BLaER1 treated with 17β-estradiol and CSF1 and Interleukin-3, amounts not matched to agents 10 nM and 100 nM (cell line): ENCODE measurements at regions not wholly inside any gene's neighbourhood (a gene's known extent, or its start where the extent isn't known, plus 50 kb on each side); places are given as distances from the start of the nearest gene placed in this dataset.
A peak's percentile ranks its signal among the peaks of the same experiment; 100 is the strongest.

Experiments
- H3K27ac ChIP-seq, 11 experiments: shearing (Covaris generic); formaldehyde crosslinking; 2 replicates each; pipeline ENCODE4 v1.8.1; 2022
- H3K27me3 ChIP-seq, 11 experiments: shearing (Covaris generic); formaldehyde crosslinking; 2 replicates each; pipeline ENCODE4 v1.8.1; 2022
- H3K36me3 ChIP-seq, 11 experiments: shearing (Covaris generic); formaldehyde crosslinking; 2 replicates each; pipeline ENCODE4 v1.8.1; 2022
- H3K4me1 ChIP-seq, 10 experiments: shearing (Covaris generic); formaldehyde crosslinking; 2 replicates each; pipeline ENCODE4 v1.8.1; 2022
- H3K4me2 ChIP-seq, 11 experiments: shearing (Covaris generic); formaldehyde crosslinking; 2 replicates each; pipeline ENCODE4 v1.8.1; 2022
- H3K4me3 ChIP-seq, 10 experiments: shearing (Covaris generic); formaldehyde crosslinking; 2 replicates each; pipeline ENCODE4 v1.8.1; 2022
- H3K9ac ChIP-seq, 11 experiments: shearing (Covaris generic); formaldehyde crosslinking; 2 replicates each; pipeline ENCODE4 v1.8.1; 2022
- H3K9me3 ChIP-seq, 11 experiments: shearing (Covaris generic); formaldehyde crosslinking; replicated peaks in 1 of 11; 2 replicates each; pipeline ENCODE4 v1.8.1; 2022
- H4K20me1 ChIP-seq, 11 experiments: shearing (Covaris generic); formaldehyde crosslinking; 2 replicates each; pipeline ENCODE4 v1.8.1; 2022
- Cebpa-rat ChIP-seq, 11 experiments: shearing (Covaris generic); IDR thresholded peaks; 2 replicates each; pipeline ENCODE4 v1.8.1; 2022

DNA sequence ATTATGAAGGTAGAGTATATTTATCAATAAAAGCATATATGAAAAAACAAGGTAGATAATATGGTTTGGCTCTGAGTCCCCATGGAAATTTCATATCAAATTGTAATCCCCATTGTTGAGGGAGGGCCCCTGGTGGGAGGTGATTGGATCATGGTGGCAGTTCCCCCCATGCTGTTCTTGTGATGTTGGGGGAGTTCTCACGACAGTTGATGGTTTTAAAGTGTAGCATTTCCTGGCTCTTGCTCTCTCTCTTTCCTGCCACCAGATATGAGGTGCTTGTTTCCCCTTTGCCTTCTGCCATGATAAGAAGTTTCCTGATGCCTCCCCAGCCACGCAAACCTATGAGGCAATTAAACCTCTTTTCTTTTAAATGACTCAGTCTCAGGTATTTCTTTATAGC is 260.4 kb downstream of the PPARGC1A start:
- no peak for TF ChIP-seq Cebpa-rat (IDR thresholded peaks at IDR 0.05)
- no peak overlapping the region for H3K4me3 ChIP-seq
- H4K20me1 ChIP-seq, result no peaks in the 10 kb centered on the region
- no peak overlapping the region for H3K4me2 ChIP-seq
- no peak overlapping the region for H3K9ac ChIP-seq
- peaks cover 0 to 10% (median 6%) of the 10 kb centered on the region in 11 experiments; a peak in 9 of 22 replicates for H3K9me3 ChIP-seq
- no peaks in the 10 kb centered on the region for H3K27me3 ChIP-seq
- no peaks in the 10 kb centered on the region for H3K36me3 ChIP-seq
- H3K27ac ChIP-seq, result no peak overlapping the region
- no peaks in the 10 kb centered on the region for H3K4me1 ChIP-seq

DNA sequence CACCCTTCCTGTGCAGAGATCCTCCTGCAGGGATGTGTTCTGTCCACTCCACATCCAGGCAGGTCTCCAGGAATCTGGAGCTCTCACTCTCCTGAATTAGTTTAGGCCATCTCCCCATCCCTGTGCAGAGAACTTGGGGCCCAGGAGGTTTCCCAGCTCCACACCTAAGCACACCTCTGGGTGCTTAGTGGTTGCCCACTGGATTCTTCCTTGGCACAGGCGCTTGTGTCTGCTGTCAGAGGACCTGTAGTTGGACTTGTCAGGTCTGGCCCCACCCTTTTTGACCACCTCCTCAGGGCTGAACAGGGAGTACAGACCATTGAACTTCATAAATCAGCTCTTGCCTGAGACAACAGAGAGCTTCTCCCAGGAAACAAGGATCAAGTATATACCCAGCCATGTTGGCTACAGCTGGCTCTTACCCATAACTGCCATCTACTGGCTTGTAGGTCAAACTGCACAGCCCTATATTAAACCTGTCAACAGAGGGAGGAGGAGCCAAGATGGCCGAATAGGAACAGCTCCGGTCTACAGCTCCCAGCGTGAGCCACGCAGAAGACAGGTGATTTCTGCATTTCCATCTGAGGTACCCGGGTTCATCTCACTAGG is 275.5 kb downstream of the PPARGC1A start:
- no peak for TF ChIP-seq Cebpa-rat (IDR thresholded peaks at IDR 0.05)
- no peaks in the 10 kb centered on the region for H3K27me3 ChIP-seq
- H3K4me1 ChIP-seq, result no peaks in the 10 kb centered on the region
- H3K4me2 ChIP-seq, result no peak overlapping the region
- no peak overlapping the region for H3K4me3 ChIP-seq
- H3K27ac ChIP-seq, result no peak overlapping the region
- H3K9ac ChIP-seq, result no peak overlapping the region
- H4K20me1 ChIP-seq, result no peaks in the 10 kb centered on the region
- peaks cover 0 to 6% (median 0%) of the 10 kb centered on the region in 11 experiments; a peak in 2 of 22 replicates for H3K9me3 ChIP-seq
- no peaks in the 10 kb centered on the region for H3K36me3 ChIP-seq

DNA sequence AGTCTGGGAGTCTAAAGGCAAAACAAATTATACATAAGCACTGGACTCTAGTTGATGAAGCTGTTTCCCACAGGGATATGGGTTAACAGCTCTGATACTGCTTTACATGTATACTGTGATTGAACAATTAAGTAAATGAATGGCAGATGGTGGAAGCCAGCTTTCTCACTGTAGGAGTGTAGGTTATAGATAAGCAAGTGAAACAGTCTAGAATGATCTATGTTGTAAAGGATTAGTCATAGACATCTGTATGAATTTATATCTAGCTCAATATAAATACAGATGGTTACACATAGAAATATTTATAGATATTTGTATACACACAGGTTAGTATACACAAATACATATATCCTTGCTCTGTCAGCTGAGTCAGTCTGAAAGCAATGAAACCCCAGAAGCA is 276.1 kb downstream of the PPARGC1A start:
- no peak for TF ChIP-seq Cebpa-rat (IDR thresholded peaks at IDR 0.05)
- Histone ChIP-seq H3K9me3 (peaks cover 0 to 8% (median 0%) of the 10 kb centered on the region in 11 experiments; a peak in 3 of 22 replicates), H3K4me2 (no peak overlapping the region), H3K27ac (no peak overlapping the region), H3K4me1 (no peaks in the 10 kb centered on the region), H3K4me3 (no peak overlapping the region), H4K20me1 (no peaks in the 10 kb centered on the region), H3K27me3 (no peaks in the 10 kb centered on the region), H3K36me3 (no peaks in the 10 kb centered on the region), H3K9ac (no peak overlapping the region)

DNA sequence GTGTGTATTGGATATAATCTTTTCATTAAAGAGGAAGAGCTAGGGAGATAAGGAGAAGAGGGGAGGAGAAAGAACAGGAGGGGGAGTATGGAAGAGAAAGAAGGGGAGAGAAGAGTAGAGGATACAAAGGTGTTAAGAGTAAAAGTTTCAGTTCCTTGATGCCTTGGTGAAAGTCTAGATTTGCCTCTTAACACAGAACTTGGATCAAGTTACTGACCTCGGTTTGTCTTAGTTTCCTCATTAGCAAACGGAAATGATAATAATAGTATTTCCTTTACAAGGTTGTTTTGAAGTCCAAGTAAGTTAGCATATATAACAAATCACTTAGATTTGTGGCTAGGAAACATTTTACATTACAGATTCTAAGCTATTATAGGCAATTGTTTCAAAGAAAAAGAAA is 287.1 kb downstream of the PPARGC1A start:
- Histone ChIP-seq H3K9ac (no peak overlapping the region), H3K4me2 (peak overlapping the region; percentile 16 to 68 (median 41); a peak in 18 of 22 replicates), H4K20me1 (no peaks in the 10 kb centered on the region), H3K4me3 (no peak overlapping the region), H3K9me3 (peaks cover 0 to 11% (median 0%) of the 10 kb centered on the region in 11 experiments; a peak in 4 of 22 replicates), H3K27ac (no peak overlapping the region), H3K36me3 (no peaks in the 10 kb centered on the region), H3K27me3 (no peaks in the 10 kb centered on the region), H3K4me1 (peaks cover 7 to 13% (median 10%) of the 10 kb centered on the region in 10 experiments; a peak in 13 of 20 replicates)
- TF ChIP-seq Cebpa-rat (IDR thresholded peaks at IDR 0.05), result no peak

DNA sequence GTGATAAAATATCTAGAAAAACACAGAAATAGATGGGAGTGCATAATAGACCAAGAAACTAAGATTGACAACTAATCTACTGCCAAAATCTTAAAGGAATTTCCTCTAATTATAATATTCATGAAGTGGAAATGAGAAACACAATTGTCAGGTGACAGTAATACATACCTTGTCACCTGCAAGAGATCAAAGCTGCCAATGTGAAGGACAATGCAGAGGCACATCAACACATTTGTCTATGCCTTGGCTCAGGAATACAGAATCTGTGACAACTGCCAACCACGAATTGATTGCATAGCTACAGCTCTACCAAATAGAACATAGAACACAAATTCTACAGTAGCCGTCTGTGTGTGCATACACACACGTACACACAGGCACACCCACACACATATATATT is 295.7 kb downstream of the PPARGC1A start:
- Histone ChIP-seq H4K20me1 (no peaks in the 10 kb centered on the region), H3K27me3 (no peaks in the 10 kb centered on the region), H3K9me3 (peaks cover 13 to 52% (median 24%) of the 10 kb centered on the region in 11 experiments), H3K4me2 (no peak overlapping the region), H3K4me3 (no peak overlapping the region), H3K36me3 (no peaks in the 10 kb centered on the region), H3K4me1 (peaks cover 0 to 20% (median 0%) of the 10 kb centered on the region in 10 experiments; a peak in 3 of 20 replicates), H3K9ac (no peak overlapping the region), H3K27ac (no peak overlapping the region)
- TF ChIP-seq Cebpa-rat (IDR thresholded peaks at IDR 0.05), result no peak

DNA sequence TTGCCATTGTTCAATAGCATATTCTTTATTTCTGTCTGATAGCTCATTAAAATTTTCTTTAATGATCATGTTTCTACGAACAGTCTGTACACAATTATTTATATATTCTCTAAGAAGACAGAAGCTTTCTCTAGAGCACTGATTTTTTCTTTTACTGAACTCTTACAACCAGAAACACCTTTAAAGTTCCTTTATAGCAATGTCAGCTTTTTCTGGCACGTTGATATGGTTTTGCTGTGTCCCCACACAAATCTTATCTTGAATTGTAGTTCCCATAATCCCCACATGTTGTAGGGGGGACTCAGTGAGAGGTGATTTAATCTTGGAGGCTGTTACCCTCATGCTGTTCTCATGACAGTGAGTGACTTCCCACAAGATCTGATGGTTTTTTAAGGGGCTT is 299.4 kb downstream of the PPARGC1A start:
- Histone ChIP-seq H4K20me1 (no peaks in the 10 kb centered on the region), H3K4me3 (peak overlapping the region in 1 of 10 experiments; percentile 12; a peak in 1 of 20 replicates), H3K9ac (peak overlapping the region in 1 of 11 experiments; percentile 33; a peak in 2 of 22 replicates), H3K4me2 (no peak overlapping the region; a peak in 1 of 22 replicates), H3K9me3 (peaks cover 13 to 78% (median 24%) of the 10 kb centered on the region in 11 experiments), H3K36me3 (no peaks in the 10 kb centered on the region), H3K4me1 (peaks cover 0 to 29% (median 0%) of the 10 kb centered on the region in 10 experiments; a peak in 3 of 20 replicates), H3K27ac (peak overlapping the region in 3 of 11 experiments; percentile 63 to 80 (median 74); a peak in 6 of 22 replicates), H3K27me3 (no peaks in the 10 kb centered on the region)
- no peak for TF ChIP-seq Cebpa-rat (IDR thresholded peaks at IDR 0.05)

DNA sequence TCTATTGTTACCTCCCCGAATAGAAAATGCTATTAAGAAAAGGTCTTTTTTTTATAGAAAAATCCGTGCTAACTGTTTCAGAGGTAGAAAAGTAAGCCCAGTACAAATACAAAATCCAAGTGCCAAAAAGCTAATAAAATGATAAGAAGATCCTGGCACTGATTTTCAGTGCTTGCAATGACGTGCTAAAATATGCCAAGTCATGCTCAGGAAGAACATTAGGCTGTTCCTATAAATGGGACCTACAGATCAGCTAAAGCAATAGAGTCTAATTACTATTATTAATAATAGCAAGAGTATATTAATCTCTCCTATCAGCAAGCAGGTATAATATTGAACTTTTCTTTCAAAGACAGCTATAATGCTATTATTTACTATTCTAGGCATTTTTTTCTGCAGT is 305.8 kb downstream of the PPARGC1A start:
- H4K20me1 ChIP-seq, result no peaks in the 10 kb centered on the region
- no peak overlapping the region for H3K9ac ChIP-seq
- no peak overlapping the region for H3K4me3 ChIP-seq
- no peaks in the 10 kb centered on the region for H3K27me3 ChIP-seq
- 0 out of 20 replicates have a peak, but pooled peaks cover 0 to 15% (median 0%) of the 10 kb centered on the region in 10 experiments for H3K4me1 ChIP-seq
- H3K36me3 ChIP-seq, result no peaks in the 10 kb centered on the region
- no peak overlapping the region for H3K4me2 ChIP-seq
- no peak overlapping the region for H3K27ac ChIP-seq
- TF ChIP-seq Cebpa-rat (IDR thresholded peaks at IDR 0.05), result no peak
- peaks cover 0 to 25% (median 0%) of the 10 kb centered on the region in 11 experiments; a peak in 6 of 22 replicates for H3K9me3 ChIP-seq

DNA sequence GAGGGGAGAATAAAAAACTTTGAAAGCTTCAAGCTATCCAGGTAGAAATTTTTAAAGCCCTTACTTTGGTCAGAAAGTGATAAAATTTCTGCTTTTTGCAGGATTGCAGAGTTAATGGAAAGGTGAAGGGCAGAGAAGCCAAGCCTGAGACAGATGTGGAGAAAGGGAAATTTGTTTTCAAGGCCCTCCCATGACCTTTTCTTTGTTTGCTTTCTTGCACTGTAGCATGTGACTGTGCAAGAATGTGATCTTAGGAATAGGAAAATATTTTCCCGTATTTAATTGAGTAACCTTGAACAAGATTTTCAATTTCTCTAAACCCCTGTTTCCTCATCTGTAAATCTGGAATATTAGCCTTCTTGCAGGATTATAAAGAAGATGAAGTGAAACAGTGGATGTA is 307.2 kb downstream of the PPARGC1A start:
- Histone ChIP-seq H3K9ac (no peak overlapping the region), H3K4me3 (no peak overlapping the region), H3K9me3 (peaks cover 0 to 11% (median 0%) of the 10 kb centered on the region in 11 experiments; a peak in 4 of 22 replicates), H3K27ac (no peak overlapping the region), H3K27me3 (no peaks in the 10 kb centered on the region), H3K4me2 (no peak overlapping the region), H3K36me3 (no peaks in the 10 kb centered on the region), H3K4me1 (0 out of 20 replicates have a peak, but pooled peaks cover 0 to 12% (median 0%) of the 10 kb centered on the region in 10 experiments), H4K20me1 (no peaks in the 10 kb centered on the region)
- TF ChIP-seq Cebpa-rat (IDR thresholded peaks at IDR 0.05), result no peak

DNA sequence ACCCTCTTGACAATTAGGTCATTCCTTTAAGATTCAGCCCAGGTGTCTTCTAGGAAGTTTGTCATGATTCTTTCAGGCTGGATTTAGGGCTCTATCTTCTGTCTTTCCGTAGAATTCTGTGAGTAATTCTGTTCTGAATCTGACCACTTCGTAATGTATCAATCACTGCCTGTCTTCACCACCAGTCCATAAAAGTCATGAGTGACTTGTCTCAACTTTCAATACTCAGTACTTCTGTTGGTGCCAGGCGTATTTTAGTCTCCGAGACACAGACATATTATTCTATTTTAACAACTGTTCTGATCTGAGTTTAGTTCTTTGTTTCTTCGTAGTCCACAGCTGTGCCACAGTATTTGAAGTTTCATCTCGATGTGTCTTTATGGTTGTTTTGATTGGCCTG is 310.7 kb downstream of the PPARGC1A start:
- Histone ChIP-seq H3K27ac (no peak overlapping the region), H3K36me3 (no peaks in the 10 kb centered on the region), H3K4me2 (no peak overlapping the region), H3K27me3 (no peaks in the 10 kb centered on the region), H3K4me3 (no peak overlapping the region), H3K9ac (no peak overlapping the region), H4K20me1 (no peaks in the 10 kb centered on the region), H3K9me3 (no peaks in the 10 kb centered on the region), H3K4me1 (0 out of 20 replicates have a peak, but pooled peaks cover 0 to 6% (median 0%) of the 10 kb centered on the region in 10 experiments)
- no peak for TF ChIP-seq Cebpa-rat (IDR thresholded peaks at IDR 0.05)
